Stromal cell of bone marrow (primary cell): ENCODE measurements at regions not wholly inside any gene's neighbourhood (a gene's known extent, or its start where the extent isn't known, plus 50 kb on each side); places are given as distances from the start of the nearest gene placed in this dataset.

Source experiments
- DNase-seq: peaks from one replicate; pipeline ENCODE4 v3.0.0-alpha.2; 2012; ENCODE audit warnings: low read depth

GRCh38 chr2:140061240-140061639 is 1281.0 kb upstream of the NXPH2 start:
- no peak for DNase-seq

- no peak for DNase-seq
Measured at GRCh38 chr2:140057928-140058327, 1277.7 kb upstream of the NXPH2 start.

DNA sequence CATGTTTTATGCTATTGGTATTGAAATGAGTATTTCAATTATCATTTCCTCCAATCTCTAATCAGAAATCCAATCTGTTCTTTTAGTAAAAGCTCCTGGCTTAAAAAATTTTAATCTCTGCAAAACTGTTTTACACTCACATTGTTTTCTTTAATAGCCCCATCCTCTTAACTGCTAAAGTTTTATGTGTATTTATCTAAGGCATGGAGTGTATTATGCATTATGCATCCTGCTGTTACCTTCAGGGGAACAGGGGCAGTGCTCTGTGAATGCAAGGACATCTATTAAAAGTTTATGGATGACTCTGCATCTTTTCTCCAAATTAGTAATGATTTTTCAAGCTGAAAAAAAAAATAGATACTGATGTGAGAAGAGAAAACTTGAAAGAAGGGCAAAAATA is 1261.6 kb upstream of the NXPH2 start:
- DNase-seq: no peak

- no peak for DNase-seq
Measured at GRCh38 chr2:140041239-140041638, 1261.0 kb upstream of the NXPH2 start.

DNA sequence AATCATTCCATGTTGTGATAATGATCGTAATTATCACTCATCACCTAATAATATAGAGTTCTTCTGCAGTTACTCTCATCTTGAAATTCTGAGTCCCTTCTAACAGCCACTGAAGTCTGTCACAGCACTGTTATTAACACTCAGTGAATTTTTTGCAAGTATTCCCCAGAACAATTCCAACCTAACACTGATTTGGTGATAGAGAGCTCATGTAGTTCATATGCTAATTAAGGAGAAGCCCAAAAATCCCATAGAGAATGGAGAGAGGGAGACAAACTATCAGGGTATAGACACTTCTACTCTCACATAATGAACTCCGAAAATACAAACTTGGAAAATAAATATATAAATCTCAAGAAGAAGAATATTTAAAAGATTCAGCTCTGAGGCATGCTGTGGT is 1253.4 kb upstream of the NXPH2 start:
- DNase-seq: no peak

GRCh38 chr2:140027966-140028365 is 1247.8 kb upstream of the NXPH2 start:
- DNase-seq: no peak

DNA sequence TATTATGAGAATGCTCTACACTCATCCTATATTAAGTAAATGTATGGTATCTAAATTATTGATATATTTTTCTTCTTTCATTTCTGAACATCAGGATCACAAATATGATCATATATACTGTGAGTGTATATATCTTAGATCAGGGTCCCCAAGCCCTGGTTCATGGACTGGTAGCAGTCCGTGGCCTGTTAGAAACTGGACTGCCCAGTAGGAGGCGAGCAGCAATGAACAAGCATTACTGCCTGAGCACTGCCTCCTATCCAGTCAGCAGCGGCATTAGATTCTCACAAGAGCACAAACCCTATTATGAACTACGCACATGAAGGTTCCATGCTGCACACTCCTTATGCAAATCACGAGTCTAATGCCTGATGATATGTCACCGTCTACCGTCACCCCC is 1247.1 kb upstream of the NXPH2 start:
- no peak for DNase-seq

DNA sequence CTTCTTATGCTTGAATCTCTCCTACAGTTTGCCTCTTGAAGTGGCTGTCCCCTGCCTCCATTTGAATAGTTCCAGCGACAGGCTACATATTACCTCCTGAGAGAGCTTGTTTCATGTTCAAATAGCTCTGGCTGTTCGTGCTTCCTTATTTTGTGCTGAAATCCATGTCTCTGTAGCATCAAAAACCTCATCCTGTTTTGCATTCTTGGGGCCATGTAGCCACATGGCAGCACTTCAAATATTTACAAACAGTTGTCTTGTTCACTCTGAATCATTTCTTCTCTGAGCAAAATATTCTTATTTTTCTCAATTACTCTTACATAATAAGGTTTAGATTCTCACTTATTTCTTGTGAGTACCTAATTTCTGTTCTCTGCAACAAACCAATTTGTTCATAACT is 1243.1 kb upstream of the NXPH2 start:
- DNase-seq: no peak

- DNase-seq: no peak
Measured at GRCh38 chr2:140018541-140018940, 1238.4 kb upstream of the NXPH2 start.

GRCh38 chr2:140014204-140014546 is 1234.0 kb upstream of the NXPH2 start:
- DNase-seq: no peak

DNA sequence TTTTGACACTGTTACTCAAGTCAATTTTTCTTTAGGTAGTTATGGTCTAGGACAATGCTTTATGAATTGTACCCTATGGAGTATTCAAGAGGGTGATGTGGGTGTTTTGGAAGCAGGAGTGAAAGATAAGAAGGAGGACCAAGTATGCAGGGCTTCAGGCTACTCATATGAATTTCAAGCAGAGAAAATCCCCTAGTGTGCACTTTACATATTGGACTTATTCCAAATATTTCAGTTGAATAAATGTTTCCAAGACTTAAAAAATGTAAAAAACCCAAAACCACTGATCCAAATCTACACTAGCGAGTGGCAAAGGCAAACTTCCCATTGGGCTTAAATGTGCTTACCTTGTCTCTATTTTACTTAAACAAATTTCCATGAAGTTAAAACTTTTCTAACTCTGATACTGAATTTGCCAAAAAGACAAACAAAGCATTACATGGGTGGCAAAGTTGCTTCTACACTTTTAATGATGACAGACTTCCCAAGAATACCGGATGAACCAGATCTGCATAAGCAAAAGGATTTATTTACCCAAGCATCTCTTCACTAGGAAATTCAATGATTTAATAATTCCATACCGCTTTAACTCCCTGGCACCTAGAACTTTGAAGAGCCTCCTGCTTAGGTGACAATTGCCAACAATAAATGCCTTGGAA is 1233.5 kb upstream of the NXPH2 start:
- DNase-seq: no peak

GRCh38 chr2:140011287-140011686 is 1231.1 kb upstream of the NXPH2 start:
- no peak for DNase-seq

DNA sequence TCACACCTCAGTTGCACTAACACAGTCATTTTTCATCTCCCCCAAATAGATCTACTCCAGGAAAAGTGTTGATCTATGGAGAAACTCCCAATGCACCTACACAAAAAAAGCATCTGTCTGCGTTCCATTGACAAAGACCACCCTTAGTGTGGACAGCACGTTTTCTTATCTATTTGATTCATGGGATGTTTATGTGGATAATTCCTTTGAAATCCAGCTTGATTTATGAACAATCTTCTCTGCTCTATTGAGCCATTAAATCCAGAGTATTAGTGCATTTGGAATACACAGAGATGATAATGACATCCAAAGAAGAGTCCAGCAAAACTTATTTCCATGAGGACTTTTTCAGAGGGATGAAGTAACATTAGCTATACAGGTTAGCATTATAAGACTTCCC is 1221.9 kb upstream of the NXPH2 start:
- DNase-seq: no peak

GRCh38 chr2:139992711-139993345 is 1212.6 kb upstream of the NXPH2 start:
- DNase-seq: no peak

DNA sequence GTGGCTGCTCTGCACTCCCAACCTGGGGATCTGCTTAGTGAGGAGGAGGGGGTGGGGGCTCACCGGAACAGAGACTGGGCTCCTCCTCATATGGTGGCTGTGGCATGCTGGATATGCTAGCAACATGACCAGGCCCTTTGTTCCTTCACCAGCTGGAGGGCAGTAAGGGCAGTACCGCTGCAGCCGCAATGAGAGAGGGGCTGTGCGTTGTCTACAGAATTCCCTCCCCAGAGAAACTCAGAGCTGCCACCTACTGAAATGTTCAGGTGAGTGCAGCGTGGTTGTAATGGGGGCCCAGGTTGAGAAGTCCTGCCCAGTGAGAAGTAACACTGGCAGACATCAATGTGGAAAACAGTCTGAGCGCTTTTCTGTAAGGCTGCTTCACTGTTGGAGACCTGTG is 1211.9 kb upstream of the NXPH2 start:
- DNase-seq: no peak

- DNase-seq: no peak
Measured at GRCh38 chr2:139990646-139991335, 1210.6 kb upstream of the NXPH2 start.

GRCh38 chr2:139969323-139969722 is 1189.1 kb upstream of the NXPH2 start:
- DNase-seq: no peak

DNA sequence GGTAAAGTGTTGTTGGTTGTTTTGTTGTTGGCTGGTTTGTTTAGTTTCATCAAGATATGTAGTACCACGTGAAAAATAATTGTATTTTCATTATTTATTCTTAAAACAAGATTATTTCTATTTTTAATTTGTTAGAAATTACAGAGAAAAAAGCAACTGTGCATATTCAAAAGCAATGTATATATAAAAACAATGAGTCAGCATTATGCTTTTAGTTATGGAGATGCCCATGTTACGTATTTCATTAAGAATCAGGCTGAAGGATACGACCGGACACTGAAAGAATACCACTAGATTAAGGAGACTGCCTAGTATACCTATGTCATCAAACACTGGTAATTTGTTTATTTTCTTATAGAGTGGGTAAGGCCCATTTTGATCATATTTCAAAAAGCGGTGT is 1188.4 kb upstream of the NXPH2 start:
- no peak for DNase-seq

DNA sequence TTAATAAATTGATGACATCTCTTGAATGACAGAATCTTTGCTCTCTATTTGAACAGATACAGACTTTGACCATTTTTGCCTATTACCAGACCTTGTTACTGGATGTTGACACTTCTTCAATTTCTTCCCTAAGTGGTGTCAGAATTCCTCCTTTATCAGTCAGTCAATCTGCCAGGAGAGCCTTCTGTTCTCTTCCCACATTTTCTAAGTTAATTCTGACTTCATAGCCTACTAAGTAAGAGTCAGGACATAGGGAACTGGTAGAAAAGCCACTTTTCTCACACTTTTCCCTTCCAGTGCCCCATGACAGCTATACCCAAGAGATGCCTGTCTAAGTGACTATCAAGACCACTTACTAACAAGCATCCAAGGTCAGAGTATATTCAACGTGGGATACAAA is 1187.5 kb upstream of the NXPH2 start:
- no peak for DNase-seq

DNA sequence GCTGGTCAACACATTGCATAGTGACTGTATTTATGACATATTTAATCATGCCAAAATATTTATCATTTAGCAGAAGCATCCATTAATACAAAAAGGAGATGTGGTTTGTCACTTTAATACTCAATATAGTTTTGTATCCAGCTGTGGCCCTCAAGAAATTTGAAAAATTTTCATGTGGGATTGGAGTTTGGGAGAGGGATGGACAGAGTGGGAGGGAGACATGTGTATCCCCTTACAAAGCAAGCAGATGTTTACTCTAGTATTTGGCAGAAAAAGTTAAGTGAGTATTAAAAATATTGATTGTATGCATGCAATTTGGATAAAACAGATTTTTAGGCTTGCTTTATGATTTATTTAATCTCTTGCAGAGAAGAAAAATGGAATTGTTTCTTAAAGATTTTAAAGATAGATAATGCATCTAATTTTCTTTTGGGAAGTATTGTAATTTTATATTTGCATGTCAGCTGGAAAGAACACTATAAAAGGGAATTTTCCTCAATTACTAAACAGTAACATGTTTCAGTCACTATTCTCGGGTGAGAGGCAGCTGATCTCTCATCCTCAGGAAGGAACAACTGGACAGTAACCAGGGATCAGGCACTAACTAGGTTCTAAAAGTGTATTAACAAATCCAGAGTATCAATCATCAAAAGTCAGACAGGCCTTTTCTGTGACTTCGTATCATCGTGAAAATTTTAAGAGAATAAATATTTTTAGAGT is 1184.7 kb upstream of the NXPH2 start:
- no peak for DNase-seq

- DNase-seq: no peak
Measured at GRCh38 chr2:139963863-139964355, 1183.7 kb upstream of the NXPH2 start.

DNA sequence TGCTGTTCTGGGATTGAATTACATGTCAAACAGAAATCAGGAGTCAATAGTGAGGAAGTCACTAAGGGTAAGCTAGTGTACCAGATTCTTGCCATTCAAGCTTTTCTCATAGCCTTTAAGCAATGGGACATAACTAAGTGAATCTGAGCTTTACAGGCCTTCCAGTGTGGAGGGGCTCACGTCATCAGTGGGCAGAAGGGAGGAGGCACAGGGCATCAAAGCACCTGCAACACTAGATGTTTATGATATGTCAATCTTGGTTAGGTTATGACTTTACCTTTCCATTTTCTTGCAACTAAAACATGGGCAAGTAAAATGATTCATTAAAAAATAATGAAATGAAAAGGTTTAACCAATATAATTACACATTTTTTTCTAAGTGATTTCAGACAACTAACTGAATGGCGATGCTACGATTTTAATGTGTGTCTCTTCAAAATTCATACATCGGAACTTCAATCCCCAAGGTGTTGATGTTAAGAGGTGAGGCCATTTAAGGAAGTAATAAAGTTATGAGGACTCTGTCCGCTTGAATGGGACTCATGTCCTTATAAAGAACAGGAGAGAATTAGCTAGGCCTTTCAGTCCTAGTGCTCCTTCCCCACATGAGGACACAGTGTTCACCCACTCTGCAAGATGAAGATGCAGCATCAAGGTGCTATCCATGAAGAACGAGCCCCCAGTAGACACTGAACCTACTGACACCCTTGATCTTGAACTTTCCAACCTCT is 1169.2 kb upstream of the NXPH2 start:
- no peak for DNase-seq
